SK-N-SH (cell line): ENCODE measurements at regions not wholly inside any gene's neighbourhood (a gene's known extent, or its start where the extent isn't known, plus 50 kb on each side); places are given as distances from the start of the nearest gene placed in this dataset.

Source experiments
- CTCF ChIA-PET: fragments of 300-600, 350-600 bp; formaldehyde crosslinking; extraction: SDS; loops from one replicate; lab custom pipeline; 2021; lab: Yijun Ruan, JAX
- POLR2A ChIA-PET: fragments of 350-600 bp; sonication (Branson Sonifier 250); formaldehyde crosslinking; extraction: SDS; loops from one replicate; lab custom pipeline; 2020; ENCODE audit warnings: antibody characterized with exemption, inconsistent platforms; lab: Yijun Ruan, JAX
- DNase-seq: peaks from one replicate; pipeline ENCODE4 v3.0.0; 2012
- H2AFZ ChIP-seq: fragments of 200-600 bp; sonication (generic); 2 replicates; pipeline ENCODE4 v1.8.1; 2016; ENCODE audit warnings: antibody characterized with exemption, mild to moderate bottlenecking, low read depth
- H3F3A ChIP-seq: fragments of 200-600 bp; sonication (generic); replicated peaks from 2 replicates; pipeline ENCODE3; 2016; ENCODE audit warnings: antibody characterized with exemption, mild to moderate bottlenecking; ENCODE audit not compliant: insufficient read depth
- H3K27ac ChIP-seq, 2 experiments: fragments of 200-500 bp in 1 of 2; fragments of 200-600 bp in 1 of 2; sonication (Bioruptor generic) in 1 of 2; sonication (generic), shearing (Covaris generic) in 1 of 2; 2 replicates each; pipeline versions ENCODE4 v1.5.1 to v1.6.1; 2014 to 2016; ENCODE audit warnings: low read depth in 2 of 2, inconsistent platforms in 1 of 2, low read length in 1 of 2, mild to moderate bottlenecking in 1 of 2, mixed read lengths in 1 of 2
- H3K27me3 ChIP-seq: fragments of 200-600 bp; sonication (generic), shearing (Covaris generic); 2 replicates; pipeline ENCODE4 v1.6.1; 2016; ENCODE audit warnings: mixed run types; ENCODE audit not compliant: insufficient read depth
- H3K36me3 ChIP-seq, 2 experiments: fragments of 200-500 bp in 1 of 2; fragments of 200-600 bp in 1 of 2; sonication (Bioruptor generic) in 1 of 2; sonication (generic) in 1 of 2; replicated peaks in 1 of 2; 2 replicates each; pipeline versions ENCODE3 to v1.5.1; 2014 to 2016; ENCODE audit warnings: low read length in 1 of 2, mild to moderate bottlenecking in 1 of 2; ENCODE audit not compliant: insufficient read depth in 2 of 2, control insufficient read depth in 1 of 2
- H3K4me1 ChIP-seq, 2 experiments: fragments of 200-500 bp in 1 of 2; fragments of 200-600 bp in 1 of 2; sonication (Bioruptor generic) in 1 of 2; sonication (generic), shearing (Covaris generic) in 1 of 2; 2 replicates each; pipeline versions ENCODE4 v1.5.1 to v1.6.1; 2014 to 2016; ENCODE audit warnings: low read depth in 1 of 2, low read length in 1 of 2, mixed run types in 1 of 2; ENCODE audit not compliant: insufficient read depth in 2 of 2, control insufficient read depth in 1 of 2
- H3K4me2 ChIP-seq: fragments of 200-600 bp; sonication (generic), shearing (Covaris generic); 2 replicates; pipeline ENCODE4 v1.6.1; 2017; ENCODE audit warnings: mixed run types
- H3K4me3 ChIP-seq, 2 experiments: fragments of 200-500 bp in 1 of 2; fragments of 200-600 bp in 1 of 2; sonication (Bioruptor generic) in 1 of 2; sonication (generic), shearing (Covaris generic) in 1 of 2; 2 replicates each; pipeline versions ENCODE4 v1.5.1 to v1.8.1; 2014 to 2016; ENCODE audit warnings: low read depth in 2 of 2, inconsistent platforms in 1 of 2, low read length in 1 of 2, mild to moderate bottlenecking in 1 of 2, mixed read lengths in 1 of 2, moderate library complexity in 1 of 2
- H3K79me2 ChIP-seq: fragments of 200-600 bp; sonication (generic); 2 replicates; pipeline ENCODE4 v1.8.1; 2017; ENCODE audit warnings: mild to moderate bottlenecking; ENCODE audit not compliant: insufficient read depth
- H3K9ac ChIP-seq: fragments of 200-600 bp; sonication (generic); 2 replicates; pipeline ENCODE4 v1.6.1; 2017; ENCODE audit warnings: mixed run types
- H3K9me2 ChIP-seq: fragments of 200-600 bp; sonication (generic); 2 replicates; pipeline ENCODE4 v1.6.1; 2017; ENCODE audit warnings: mixed run types
- H3K9me3 ChIP-seq: fragments of 200-600 bp; sonication (generic); 2 replicates; pipeline ENCODE4 v1.6.1; 2017; ENCODE audit warnings: mixed run types, mild to moderate bottlenecking, moderate library complexity
- H4K20me1 ChIP-seq: fragments of 200-600 bp; sonication (generic); 2 replicates; pipeline ENCODE4 v1.6.1; 2017; ENCODE audit warnings: mild to moderate bottlenecking, mixed run types; ENCODE audit not compliant: insufficient read depth
- EP300 ChIP-seq, 2 experiments: IDR thresholded peaks; 2 replicates each; pipeline versions ENCODE4 v1.4.0 to v1.6.1; 2012; ENCODE audit warnings: borderline replicate concordance in 1 of 2, low read depth in 1 of 2, low read length in 1 of 2
- EZH2phosphoT487 ChIP-seq: fragments of 200-600 bp; sonication (generic); IDR thresholded peaks from 2 replicates; pipeline ENCODE4 v1.6.1; 2017; ENCODE audit warnings: low read depth, mixed run types, mild to moderate bottlenecking, antibody characterized with exemption, moderate library complexity, borderline replicate concordance
- FOXM1 ChIP-seq: IDR thresholded peaks from 2 replicates; pipeline ENCODE4 v1.4.0; 2012; ENCODE audit warnings: low read depth, mild to moderate bottlenecking
- GABPA ChIP-seq: IDR thresholded peaks from 2 replicates; pipeline ENCODE4 v1.4.0; 2012; ENCODE audit warnings: low read depth, mild to moderate bottlenecking
- GATA2 ChIP-seq: sonication (generic); formaldehyde crosslinking; IDR thresholded peaks from 2 replicates; pipeline ENCODE4 v1.5.0; 2020; ENCODE audit warnings: mild to moderate bottlenecking, missing genetic modification reagents
- MEF2A ChIP-seq: IDR thresholded peaks from 2 replicates; pipeline ENCODE4 v1.4.0; 2012; ENCODE audit warnings: low read depth, borderline replicate concordance
- RAD21 ChIP-seq: IDR thresholded peaks from 2 replicates; pipeline ENCODE4 v1.6.1; 2012; ENCODE audit warnings: mild to moderate bottlenecking, low read length
- RFX5 ChIP-seq: IDR thresholded peaks from 2 replicates; pipeline ENCODE4 v1.6.1; 2012; ENCODE audit warnings: mild to moderate bottlenecking, improper control_type of control experiment, low read length
- RXRA ChIP-seq: IDR thresholded peaks from 2 replicates; pipeline ENCODE4 v1.4.0; 2012; ENCODE audit warnings: low read depth, mild to moderate bottlenecking, borderline replicate concordance
- SIN3A ChIP-seq: IDR thresholded peaks from 2 replicates; pipeline ENCODE4 v1.6.1; 2012; ENCODE audit warnings: low read depth, mild to moderate bottlenecking, low read length, moderate library complexity, borderline replicate concordance
- TEAD4 ChIP-seq: IDR thresholded peaks from 2 replicates; pipeline ENCODE4 v1.4.0; 2012; ENCODE audit warnings: mild to moderate bottlenecking, borderline replicate concordance; ENCODE audit not compliant: insufficient read depth
- WGBS: methylation state at CpG from one replicate; pipeline ENCODE4 v1.1.6; 2017; ENCODE audit warnings: low lambda C conversion rate; 5-methylcytosine and 5-hydroxymethylcytosine counted together
- TF ChIP-seq, protein P1 (sequence below): IDR thresholded peaks from 2 replicates; pipeline ENCODE4 v1.6.1; 2012; ENCODE audit warnings: mild to moderate bottlenecking, low read depth, low read length, moderate library complexity
- TF ChIP-seq, protein P2 (sequence below): fragments of 150-350 bp; IDR thresholded peaks from 2 replicates; pipeline ENCODE4 v1.6.1; 2017; ENCODE audit warnings: antibody characterized with exemption, low read length, low read depth, borderline replicate concordance
- TF ChIP-seq, protein P3 (sequence below): IDR thresholded peaks from 2 replicates; pipeline ENCODE4 v1.4.0; 2012; ENCODE audit warnings: low read depth
- TF ChIP-seq, protein P4 (sequence below): IDR thresholded peaks from 2 replicates; pipeline ENCODE4; 2012
- TF ChIP-seq, protein P5 (sequence below): IDR thresholded peaks from 2 replicates; pipeline ENCODE4 v1.4.0; 2012; ENCODE audit warnings: low read depth, borderline replicate concordance

DNA sequence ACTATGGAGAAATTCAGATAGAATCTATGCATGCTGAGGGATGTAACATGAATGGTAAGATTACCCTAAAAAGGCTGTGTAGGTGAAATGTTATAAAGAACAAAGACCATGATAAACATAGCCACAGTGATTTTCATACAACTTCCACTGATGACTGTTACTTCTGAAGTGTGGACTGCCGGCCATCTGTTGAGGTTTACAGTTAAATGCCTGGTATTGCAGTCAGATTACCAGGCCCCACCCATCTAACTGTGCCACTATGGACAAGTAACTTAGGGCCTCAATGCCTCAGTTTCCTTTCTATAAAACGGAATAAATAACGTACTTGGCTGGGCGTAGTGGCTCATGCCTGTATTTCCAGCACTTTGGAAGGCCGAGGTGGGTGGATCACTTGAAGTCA is 395.6 kb downstream of the KLF12 start:
- no peaks in the 10 kb centered on the region for H3K9me3 ChIP-seq
- no peaks in the 10 kb centered on the region for H3F3A ChIP-seq
- no peak for DNase-seq
- H3K9ac ChIP-seq, result no peak overlapping the region
- H3K79me2 ChIP-seq, result no peaks in the 10 kb centered on the region
- TF ChIP-seq, protein P1, sequence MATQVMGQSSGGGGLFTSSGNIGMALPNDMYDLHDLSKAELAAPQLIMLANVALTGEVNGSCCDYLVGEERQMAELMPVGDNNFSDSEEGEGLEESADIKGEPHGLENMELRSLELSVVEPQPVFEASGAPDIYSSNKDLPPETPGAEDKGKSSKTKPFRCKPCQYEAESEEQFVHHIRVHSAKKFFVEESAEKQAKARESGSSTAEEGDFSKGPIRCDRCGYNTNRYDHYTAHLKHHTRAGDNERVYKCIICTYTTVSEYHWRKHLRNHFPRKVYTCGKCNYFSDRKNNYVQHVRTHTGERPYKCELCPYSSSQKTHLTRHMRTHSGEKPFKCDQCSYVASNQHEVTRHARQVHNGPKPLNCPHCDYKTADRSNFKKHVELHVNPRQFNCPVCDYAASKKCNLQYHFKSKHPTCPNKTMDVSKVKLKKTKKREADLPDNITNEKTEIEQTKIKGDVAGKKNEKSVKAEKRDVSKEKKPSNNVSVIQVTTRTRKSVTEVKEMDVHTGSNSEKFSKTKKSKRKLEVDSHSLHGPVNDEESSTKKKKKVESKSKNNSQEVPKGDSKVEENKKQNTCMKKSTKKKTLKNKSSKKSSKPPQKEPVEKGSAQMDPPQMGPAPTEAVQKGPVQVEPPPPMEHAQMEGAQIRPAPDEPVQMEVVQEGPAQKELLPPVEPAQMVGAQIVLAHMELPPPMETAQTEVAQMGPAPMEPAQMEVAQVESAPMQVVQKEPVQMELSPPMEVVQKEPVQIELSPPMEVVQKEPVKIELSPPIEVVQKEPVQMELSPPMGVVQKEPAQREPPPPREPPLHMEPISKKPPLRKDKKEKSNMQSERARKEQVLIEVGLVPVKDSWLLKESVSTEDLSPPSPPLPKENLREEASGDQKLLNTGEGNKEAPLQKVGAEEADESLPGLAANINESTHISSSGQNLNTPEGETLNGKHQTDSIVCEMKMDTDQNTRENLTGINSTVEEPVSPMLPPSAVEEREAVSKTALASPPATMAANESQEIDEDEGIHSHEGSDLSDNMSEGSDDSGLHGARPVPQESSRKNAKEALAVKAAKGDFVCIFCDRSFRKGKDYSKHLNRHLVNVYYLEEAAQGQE, result no peak
- TF ChIP-seq, protein P2, sequence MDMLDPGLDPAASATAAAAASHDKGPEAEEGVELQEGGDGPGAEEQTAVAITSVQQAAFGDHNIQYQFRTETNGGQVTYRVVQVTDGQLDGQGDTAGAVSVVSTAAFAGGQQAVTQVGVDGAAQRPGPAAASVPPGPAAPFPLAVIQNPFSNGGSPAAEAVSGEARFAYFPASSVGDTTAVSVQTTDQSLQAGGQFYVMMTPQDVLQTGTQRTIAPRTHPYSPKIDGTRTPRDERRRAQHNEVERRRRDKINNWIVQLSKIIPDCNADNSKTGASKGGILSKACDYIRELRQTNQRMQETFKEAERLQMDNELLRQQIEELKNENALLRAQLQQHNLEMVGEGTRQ, result no peak
- TF ChIP-seq RXRA (no peak), GABPA (no peak), RFX5 (no peak), RAD21 (no peak), EP300 (IDR thresholded peaks at IDR 0.05; ENCODE audit: borderline replicate concordance in 1 of 2, low read depth in 1 of 2, low read length in 1 of 2) (no peak), FOXM1 (no peak), SIN3A (no peak)
- TF ChIP-seq, protein P3, sequence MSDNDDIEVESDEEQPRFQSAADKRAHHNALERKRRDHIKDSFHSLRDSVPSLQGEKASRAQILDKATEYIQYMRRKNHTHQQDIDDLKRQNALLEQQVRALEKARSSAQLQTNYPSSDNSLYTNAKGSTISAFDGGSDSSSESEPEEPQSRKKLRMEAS, result no peak
- no peaks in the 10 kb centered on the region; a peak in 1 of 4 replicates for H3K4me1 ChIP-seq
- 93% methylated on average over 4 of the region's 5 CpGs for WGBS
- no peak overlapping the region for H2AFZ ChIP-seq
- no peak overlapping the region for H3K4me2 ChIP-seq
- H3K36me3 ChIP-seq, result no peaks in the 10 kb centered on the region
- no peak overlapping the region for H3K27ac ChIP-seq
- H3K4me3 ChIP-seq, result no peak overlapping the region
- H3K27me3 ChIP-seq, result no peaks in the 10 kb centered on the region
- CTCF ChIA-PET, result no interaction called here
- POLR2A ChIA-PET, result no interaction called here
- no peaks in the 10 kb centered on the region for H3K9me2 ChIP-seq
- H4K20me1 ChIP-seq, result no peaks in the 10 kb centered on the region

DNA sequence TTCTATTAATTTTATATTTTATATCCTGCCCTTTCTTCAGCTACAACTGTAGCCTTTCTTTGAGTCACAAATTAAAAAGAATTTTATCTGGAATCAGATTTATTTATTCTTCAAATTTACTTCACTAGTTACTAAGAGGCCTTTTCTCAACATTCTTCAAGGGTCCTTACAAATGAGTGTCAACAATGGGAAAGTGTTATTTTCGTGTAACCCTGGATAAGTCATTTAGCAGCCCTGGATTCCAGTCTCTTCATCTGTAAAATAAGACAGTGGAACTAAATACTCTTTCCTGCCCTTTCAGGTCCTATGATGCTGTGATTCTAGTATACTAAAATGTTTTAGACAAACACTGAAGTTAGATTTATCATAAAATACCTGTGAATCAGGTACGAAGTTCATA is 397.0 kb downstream of the KLF12 start:
- ChIA-PET CTCF (interaction anchor here (0.9 kb wide), 1 partner anchor 550 kb away, joined by 3 read pairs; no protein-coding TSS in a partner anchor), POLR2A (no interaction called here)
- Histone ChIP-seq H4K20me1 (no peaks in the 10 kb centered on the region), H3K9me3 (no peaks in the 10 kb centered on the region), H3K27me3 (no peaks in the 10 kb centered on the region), H2AFZ (no peak overlapping the region), H3K4me3 (no peak overlapping the region), H3K79me2 (no peaks in the 10 kb centered on the region), H3K9ac (no peak overlapping the region), H3F3A (no peaks in the 10 kb centered on the region), H3K4me1 (no peaks in the 10 kb centered on the region; a peak in 1 of 4 replicates), H3K4me2 (no peak overlapping the region), H3K9me2 (no peaks in the 10 kb centered on the region), H3K36me3 (no peaks in the 10 kb centered on the region), H3K27ac (no peak overlapping the region)
- TF ChIP-seq RXRA, result no peak
- TF ChIP-seq, protein P4, sequence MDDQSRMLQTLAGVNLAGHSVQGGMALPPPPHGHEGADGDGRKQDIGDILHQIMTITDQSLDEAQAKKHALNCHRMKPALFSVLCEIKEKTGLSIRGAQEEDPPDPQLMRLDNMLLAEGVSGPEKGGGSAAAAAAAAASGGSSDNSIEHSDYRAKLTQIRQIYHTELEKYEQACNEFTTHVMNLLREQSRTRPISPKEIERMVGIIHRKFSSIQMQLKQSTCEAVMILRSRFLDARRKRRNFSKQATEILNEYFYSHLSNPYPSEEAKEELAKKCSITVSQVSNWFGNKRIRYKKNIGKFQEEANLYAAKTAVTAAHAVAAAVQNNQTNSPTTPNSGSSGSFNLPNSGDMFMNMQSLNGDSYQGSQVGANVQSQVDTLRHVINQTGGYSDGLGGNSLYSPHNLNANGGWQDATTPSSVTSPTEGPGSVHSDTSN, result no peak
- TF ChIP-seq GATA2 (CRISPR knock-in tag), result no peak
- TF ChIP-seq GABPA, result no peak
- no peak for TF ChIP-seq TEAD4
- TF ChIP-seq MEF2A, result no peak
- TF ChIP-seq EZH2phosphoT487, result no peak
- TF ChIP-seq, protein P5, sequence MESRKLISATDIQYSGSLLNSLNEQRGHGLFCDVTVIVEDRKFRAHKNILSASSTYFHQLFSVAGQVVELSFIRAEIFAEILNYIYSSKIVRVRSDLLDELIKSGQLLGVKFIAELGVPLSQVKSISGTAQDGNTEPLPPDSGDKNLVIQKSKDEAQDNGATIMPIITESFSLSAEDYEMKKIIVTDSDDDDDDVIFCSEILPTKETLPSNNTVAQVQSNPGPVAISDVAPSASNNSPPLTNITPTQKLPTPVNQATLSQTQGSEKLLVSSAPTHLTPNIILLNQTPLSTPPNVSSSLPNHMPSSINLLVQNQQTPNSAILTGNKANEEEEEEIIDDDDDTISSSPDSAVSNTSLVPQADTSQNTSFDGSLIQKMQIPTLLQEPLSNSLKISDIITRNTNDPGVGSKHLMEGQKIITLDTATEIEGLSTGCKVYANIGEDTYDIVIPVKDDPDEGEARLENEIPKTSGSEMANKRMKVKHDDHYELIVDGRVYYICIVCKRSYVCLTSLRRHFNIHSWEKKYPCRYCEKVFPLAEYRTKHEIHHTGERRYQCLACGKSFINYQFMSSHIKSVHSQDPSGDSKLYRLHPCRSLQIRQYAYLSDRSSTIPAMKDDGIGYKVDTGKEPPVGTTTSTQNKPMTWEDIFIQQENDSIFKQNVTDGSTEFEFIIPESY, result no peak
- WGBS, result 93% methylated on average over 2 of the region's 2 CpGs
- DNase-seq, result no peak
